Caco-2 (cell line): ENCODE measurements at regions not wholly inside any gene's neighbourhood (a gene's known extent, or its start where the extent isn't known, plus 50 kb on each side); places are given as distances from the start of the nearest gene placed in this dataset.

Experiments
- BruUV-seq: library from RNA; stranded (reverse); fragments of 400-500 nt; replicated peaks from 2 replicates; lab custom pipeline; 2021; lab: Mats Ljungman, UMichigan
- CTCF ChIA-PET: fragments of 300-600 bp; sonication (Branson Sonifier 250); formaldehyde crosslinking; loops from one replicate; lab custom pipeline; 2022; ENCODE audit warnings: antibody characterized with exemption; lab: Charles Lee
- POLR2A ChIA-PET: fragments of 300-600 bp; sonication (Branson Sonifier 250); formaldehyde crosslinking; loops from one replicate; lab custom pipeline; 2022; ENCODE audit warnings: antibody characterized with exemption; lab: Charles Lee
- DNase-seq, 2 experiments: peaks; one replicate each; pipeline versions ENCODE4 v3.0.0 to v3.0.0-alpha.2; 2020 to 2022
- H3K27me3 ChIP-seq: replicated peaks from 2 replicates; pipeline ENCODE4 v1.6.0; 2011; ENCODE audit warnings: low read length; ENCODE audit not compliant: control insufficient read depth, insufficient read depth
- H3K36me3 ChIP-seq: 2 replicates; pipeline ENCODE4 v1.5.1; 2011; ENCODE audit warnings: low read length; ENCODE audit not compliant: control insufficient read depth, insufficient read depth
- H3K4me1 ChIP-seq: fragments of 250-450 bp; sonication (Bioruptor Pico); 2 replicates; pipeline ENCODE4 v1.5.1; 2020; ENCODE audit warnings: mild to moderate bottlenecking
- H3K4me3 ChIP-seq: 2 replicates; pipeline ENCODE4 v1.5.1; 2011; ENCODE audit warnings: low read depth, mild to moderate bottlenecking, control low read depth, low read length
- H3K9me3 ChIP-seq: fragments of 250-450 bp; sonication (Bioruptor Pico); 2 replicates; pipeline ENCODE4 v1.5.1; 2020; ENCODE audit warnings: mild to moderate bottlenecking, moderate library complexity
- H3K27ac Mint-ChIP-seq: one replicate; pipeline ENCODE4 v1.8.0; 2022; ENCODE audit warnings: mixed read lengths; ENCODE audit not compliant: unreplicated experiment
- H3K27me3 Mint-ChIP-seq: one replicate; pipeline ENCODE4 v1.8.0; 2022; ENCODE audit warnings: mixed read lengths; ENCODE audit not compliant: insufficient read depth, unreplicated experiment
- H3K36me3 Mint-ChIP-seq: one replicate; pipeline ENCODE4 v1.8.0; 2022; ENCODE audit warnings: mild to moderate bottlenecking, mixed read lengths; ENCODE audit not compliant: insufficient read depth, unreplicated experiment
- H3K4me1 Mint-ChIP-seq: one replicate; pipeline ENCODE4 v1.8.0; 2022; ENCODE audit warnings: low read depth, mixed read lengths; ENCODE audit not compliant: unreplicated experiment
- H3K4me3 Mint-ChIP-seq: one replicate; pipeline ENCODE4 v1.8.0; 2022; ENCODE audit warnings: mild to moderate bottlenecking, moderate library complexity, mixed read lengths; ENCODE audit not compliant: unreplicated experiment
- H3K9me3 Mint-ChIP-seq: one replicate; pipeline ENCODE4 v1.8.0; 2022; ENCODE audit warnings: mixed read lengths; ENCODE audit not compliant: unreplicated experiment
- intact Hi-C: fragments of 100-400 bp; cut with micrococcal nuclease; formaldehyde crosslinking; loops from one replicate; pipeline ENCODE4 v1.10.0; 2022; ENCODE audit not compliant: unreplicated experiment
- TF ChIP-seq, protein P1 (sequence below), 2 experiments: fragments of 200-600 bp in 1 of 2; IDR thresholded peaks; 1 replicate in 1 of 2; 2 replicates in 1 of 2; pipeline versions ENCODE4 v1.5.1 to v1.8.0; 2011 to 2022; ENCODE audit warnings: antibody characterized with exemption in 1 of 2, control low read depth in 1 of 2, inconsistent platforms in 1 of 2, low read depth in 1 of 2, low read length in 1 of 2, mild to moderate bottlenecking in 1 of 2, moderate library complexity in 1 of 2; ENCODE audit not compliant: insufficient read depth in 1 of 2, severe bottlenecking in 1 of 2, unreplicated experiment in 1 of 2

DNA sequence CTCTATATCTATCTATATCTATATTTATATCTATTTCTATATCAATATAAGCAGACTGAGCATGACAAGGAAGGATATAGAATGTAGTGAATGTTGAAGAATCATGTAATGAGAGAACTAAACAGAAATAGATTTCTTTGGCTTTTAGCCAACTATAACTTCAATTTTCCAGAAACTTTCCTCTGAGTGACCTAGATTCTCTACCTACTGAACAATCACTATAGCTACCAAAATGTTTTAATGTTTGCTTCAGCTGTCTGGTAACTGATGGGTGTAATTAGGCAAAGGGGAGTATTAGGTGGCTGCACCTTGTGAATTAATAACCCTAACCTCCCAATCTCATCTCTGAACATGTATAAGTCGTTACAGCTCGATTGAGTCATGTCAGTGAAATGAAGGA, 76.4 kb upstream of the ROBO1 start:
- DNase-seq: no peak
- no peak overlapping the region for H3K4me3 ChIP-seq
- POLR2A ChIA-PET: no interaction called here
- H3K4me1 ChIP-seq: no peaks in the 10 kb centered on the region
- H3K36me3 Mint-ChIP-seq: no peaks in the 10 kb centered on the region
- CTCF ChIA-PET: no interaction called here
- TF ChIP-seq, protein P1, sequence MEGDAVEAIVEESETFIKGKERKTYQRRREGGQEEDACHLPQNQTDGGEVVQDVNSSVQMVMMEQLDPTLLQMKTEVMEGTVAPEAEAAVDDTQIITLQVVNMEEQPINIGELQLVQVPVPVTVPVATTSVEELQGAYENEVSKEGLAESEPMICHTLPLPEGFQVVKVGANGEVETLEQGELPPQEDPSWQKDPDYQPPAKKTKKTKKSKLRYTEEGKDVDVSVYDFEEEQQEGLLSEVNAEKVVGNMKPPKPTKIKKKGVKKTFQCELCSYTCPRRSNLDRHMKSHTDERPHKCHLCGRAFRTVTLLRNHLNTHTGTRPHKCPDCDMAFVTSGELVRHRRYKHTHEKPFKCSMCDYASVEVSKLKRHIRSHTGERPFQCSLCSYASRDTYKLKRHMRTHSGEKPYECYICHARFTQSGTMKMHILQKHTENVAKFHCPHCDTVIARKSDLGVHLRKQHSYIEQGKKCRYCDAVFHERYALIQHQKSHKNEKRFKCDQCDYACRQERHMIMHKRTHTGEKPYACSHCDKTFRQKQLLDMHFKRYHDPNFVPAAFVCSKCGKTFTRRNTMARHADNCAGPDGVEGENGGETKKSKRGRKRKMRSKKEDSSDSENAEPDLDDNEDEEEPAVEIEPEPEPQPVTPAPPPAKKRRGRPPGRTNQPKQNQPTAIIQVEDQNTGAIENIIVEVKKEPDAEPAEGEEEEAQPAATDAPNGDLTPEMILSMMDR (IDR thresholded peaks at IDR 0.05; ENCODE audit: insufficient read depth in 1 of 2, low read depth in 1 of 2, low read length in 1 of 2, severe bottlenecking in 1 of 2, unreplicated experiment in 1 of 2): no peak
- no peaks in the 10 kb centered on the region for H3K4me1 Mint-ChIP-seq
- no peak overlapping the region for H3K27ac Mint-ChIP-seq
- H3K9me3 ChIP-seq: no peaks in the 10 kb centered on the region
- no peaks in the 10 kb centered on the region for H3K9me3 Mint-ChIP-seq
- H3K27me3 Mint-ChIP-seq: peaks cover 4% of the 10 kb centered on the region
- BruUV-seq: no TSS peak
- no peaks in the 10 kb centered on the region for H3K27me3 ChIP-seq
- H3K36me3 ChIP-seq: no peaks in the 10 kb centered on the region
- intact Hi-C loops: no loop called here
- H3K4me3 Mint-ChIP-seq: no peak overlapping the region

DNA sequence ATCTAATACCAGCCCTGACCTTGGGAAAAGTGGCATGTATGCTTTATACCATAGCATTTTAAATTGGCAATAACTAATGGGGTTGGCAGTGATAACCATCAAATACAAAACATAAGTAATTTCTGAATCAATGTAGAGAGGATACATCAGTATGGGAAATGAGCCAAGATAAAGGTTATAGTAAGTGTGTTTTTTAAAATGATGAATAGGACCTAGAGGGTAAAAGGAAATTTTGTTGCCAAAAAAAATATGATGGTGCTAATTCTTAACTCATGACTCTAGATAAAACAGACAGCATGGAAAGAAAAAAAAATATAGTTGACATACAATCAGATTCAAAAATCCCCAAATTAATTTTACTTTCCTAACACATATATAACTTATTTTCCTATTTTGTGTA, 75.4 kb upstream of the ROBO1 start:
- intact Hi-C loops: no loop called here
- H3K4me1 Mint-ChIP-seq: no peaks in the 10 kb centered on the region
- no peaks in the 10 kb centered on the region for H3K9me3 Mint-ChIP-seq

DNA sequence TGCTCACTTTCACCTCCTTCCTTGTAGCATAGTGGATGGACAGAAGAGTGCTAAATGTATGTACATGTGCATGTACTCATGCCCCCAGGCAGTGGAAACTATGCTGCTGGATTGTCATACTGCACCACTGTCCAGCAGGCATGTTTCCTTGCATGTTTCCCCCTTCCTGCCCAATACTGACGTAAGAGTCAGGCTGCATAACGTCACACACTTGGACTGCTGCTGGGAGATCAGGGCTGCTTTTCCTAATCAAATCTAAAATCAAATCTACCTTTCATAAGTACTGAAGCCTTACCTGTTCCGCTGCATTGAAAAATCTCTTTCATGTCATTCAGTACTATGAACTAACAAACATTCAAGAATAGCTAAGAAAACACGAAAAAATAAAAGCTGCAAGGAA, 67.9 kb upstream of the ROBO1 start:
- H3K36me3 Mint-ChIP-seq: no peaks in the 10 kb centered on the region
- CTCF ChIA-PET: no interaction called here
- no peaks in the 10 kb centered on the region for H3K36me3 ChIP-seq
- no peak overlapping the region for H3K4me3 ChIP-seq
- POLR2A ChIA-PET: no interaction called here
- H3K4me3 Mint-ChIP-seq: no peak overlapping the region
- DNase-seq: no peak
- no peaks in the 10 kb centered on the region for H3K4me1 Mint-ChIP-seq
- no peaks in the 10 kb centered on the region for H3K9me3 Mint-ChIP-seq
- intact Hi-C loops: no loop called here
- no TSS peak for BruUV-seq
- H3K27ac Mint-ChIP-seq: no peak overlapping the region
- TF ChIP-seq, protein P1 (IDR thresholded peaks at IDR 0.05; ENCODE audit: insufficient read depth in 1 of 2, low read depth in 1 of 2, low read length in 1 of 2, severe bottlenecking in 1 of 2, unreplicated experiment in 1 of 2): no peak
- no peaks in the 10 kb centered on the region for H3K27me3 Mint-ChIP-seq
- no peaks in the 10 kb centered on the region for H3K27me3 ChIP-seq
- H3K9me3 ChIP-seq: no peaks in the 10 kb centered on the region
- no peaks in the 10 kb centered on the region for H3K4me1 ChIP-seq

More for the DNA sequence above, 75.4 kb upstream of the ROBO1 start:
- Mint-ChIP-seq H3K4me3 (no peak overlapping the region), H3K36me3 (no peaks in the 10 kb centered on the region), H3K27me3 (peaks cover 4% of the 10 kb centered on the region), H3K27ac (no peak overlapping the region)
- Histone ChIP-seq H3K9me3 (no peaks in the 10 kb centered on the region), H3K4me3 (no peak overlapping the region), H3K4me1 (no peaks in the 10 kb centered on the region), H3K27me3 (no peaks in the 10 kb centered on the region), H3K36me3 (no peaks in the 10 kb centered on the region)
- BruUV-seq: no TSS peak
- CTCF ChIA-PET: no interaction called here
- POLR2A ChIA-PET: no interaction called here
- no peak for DNase-seq
- TF ChIP-seq, protein P1 (IDR thresholded peaks at IDR 0.05; ENCODE audit: insufficient read depth in 1 of 2, low read depth in 1 of 2, low read length in 1 of 2, severe bottlenecking in 1 of 2, unreplicated experiment in 1 of 2): no peak
